K562 (cell line): ENCODE measurements at regions not wholly inside any gene's neighbourhood (a gene's known extent, or its start where the extent isn't known, plus 50 kb on each side); places are given as distances from the start of the nearest gene placed in this dataset.
A peak's percentile ranks its signal among the peaks of the same experiment; 100 is the strongest.

Experiments
- ATF1 ChIP-seq, 2 experiments: fragments of 450-650 bp in 1 of 2; IDR thresholded peaks; 2 replicates each; pipeline ENCODE4 v1.6.1; 2016; ENCODE audit warnings: missing compliant biosample characterization in 1 of 2, missing genetic modification characterization in 1 of 2
- DMBX1 ChIP-seq: fragments of 250-450 bp; sonication (Bioruptor Pico); IDR thresholded peaks from 2 replicates; pipeline ENCODE4 v1.8.0; 2022; ENCODE audit warnings: inconsistent platforms, mild to moderate bottlenecking, moderate library complexity, borderline replicate concordance
- DNMT1 ChIP-seq: fragments of 450-650 bp; IDR thresholded peaks from 2 replicates; pipeline ENCODE4 v1.6.1; 2016; ENCODE audit warnings: antibody characterized with exemption, mild to moderate bottlenecking
- ESRRA ChIP-seq: fragments of 450-650 bp; IDR thresholded peaks from 2 replicates; pipeline ENCODE4 v1.6.1; 2014; ENCODE audit warnings: low read depth, mild to moderate bottlenecking, moderate library complexity, borderline replicate concordance
- ETV5 ChIP-seq: sonication (generic); formaldehyde crosslinking; IDR thresholded peaks from 2 replicates; pipeline ENCODE4 v1.4.0; 2020; ENCODE audit warnings: low read depth, mild to moderate bottlenecking, missing genetic modification reagents
- KAT8 ChIP-seq: fragments of 450-650 bp; IDR thresholded peaks from 2 replicates; pipeline ENCODE4 v1.6.1; 2016; ENCODE audit warnings: low read depth, mild to moderate bottlenecking
- LCOR ChIP-seq: sonication (generic); formaldehyde crosslinking; IDR thresholded peaks from 2 replicates; pipeline ENCODE4 v1.8.0; 2022; ENCODE audit warnings: mild to moderate bottlenecking, missing genetic modification reagents
- MTA2 ChIP-seq: fragments of 450-650 bp; IDR thresholded peaks from 2 replicates; pipeline ENCODE4 v1.6.1; 2016; ENCODE audit warnings: low read depth
- NFE2L1 ChIP-seq: fragments of 450-650 bp; IDR thresholded peaks from 2 replicates; pipeline ENCODE4 v1.6.1; 2016; ENCODE audit warnings: missing genetic modification characterization, low read depth, mild to moderate bottlenecking, missing compliant biosample characterization, moderate library complexity, borderline replicate concordance
- NFRKB ChIP-seq: fragments of 450-650 bp; IDR thresholded peaks from 2 replicates; pipeline ENCODE4 v1.6.1; 2016; ENCODE audit warnings: low read depth
- PHF8 ChIP-seq: fragments of 200-600 bp; sonication (generic); IDR thresholded peaks from 2 replicates; pipeline ENCODE4 v1.6.1; 2012; ENCODE audit warnings: mixed run types, mild to moderate bottlenecking, inconsistent platforms, low read length, moderate library complexity, borderline replicate concordance
- RBM25 ChIP-seq: fragments of 200-400 bp; formaldehyde crosslinking; IDR thresholded peaks from 2 replicates; pipeline ENCODE4 v1.6.1; 2018; ENCODE audit warnings: low read length, low read depth, moderate library complexity; ENCODE audit not compliant: severe bottlenecking
- TARDBP ChIP-seq: fragments of 450-650 bp; IDR thresholded peaks from 2 replicates; pipeline ENCODE4 v1.6.1; 2016
- ZKSCAN1 ChIP-seq: fragments of 150-350 bp; IDR thresholded peaks from 2 replicates; pipeline ENCODE4 v1.6.1; 2016; ENCODE audit warnings: low read depth, low read length
- ZNF347 ChIP-seq: fragments of 450-650 bp; formaldehyde crosslinking; IDR thresholded peaks from 2 replicates; pipeline ENCODE4 v1.4.0; 2020; ENCODE audit warnings: low read depth, mild to moderate bottlenecking, moderate library complexity
- ZNF551 ChIP-seq: fragments of 250-450 bp; sonication (Bioruptor Pico); IDR thresholded peaks from 2 replicates; pipeline ENCODE4 v1.5.0; 2021; ENCODE audit warnings: mild to moderate bottlenecking, moderate library complexity
- ZNF76 ChIP-seq: fragments of 250-450 bp; sonication (Bioruptor Pico); IDR thresholded peaks from 2 replicates; pipeline ENCODE4 v1.4.0; 2020; ENCODE audit warnings: mild to moderate bottlenecking, moderate library complexity, borderline replicate concordance
- ZNF785 ChIP-seq: fragments of 250-450 bp; sonication (Bioruptor Pico); IDR thresholded peaks from 2 replicates; pipeline ENCODE4 v1.4.0; 2020; ENCODE audit warnings: mild to moderate bottlenecking
- ZZZ3 ChIP-seq: fragments of 450-650 bp; IDR thresholded peaks from 2 replicates; pipeline ENCODE4 v1.6.1; 2016; ENCODE audit warnings: antibody characterized with exemption, mild to moderate bottlenecking, moderate library complexity
- TF ChIP-seq, protein P1 (sequence below): sonication (generic); formaldehyde crosslinking; IDR thresholded peaks from 2 replicates; pipeline ENCODE4 v1.8.0; 2022; ENCODE audit warnings: mild to moderate bottlenecking, missing genetic modification reagents
- TF ChIP-seq, protein P2 (sequence below): fragments of 450-650 bp; formaldehyde crosslinking; IDR thresholded peaks from 2 replicates; pipeline ENCODE4 v1.4.0; 2020; ENCODE audit warnings: mild to moderate bottlenecking, moderate library complexity
- TF ChIP-seq, protein P3 (sequence below): fragments of 450-650 bp; formaldehyde crosslinking; IDR thresholded peaks from 2 replicates; pipeline ENCODE4 v1.4.0; 2020; ENCODE audit warnings: mild to moderate bottlenecking, mixed read lengths
- TF ChIP-seq, protein P4 (sequence below): sonication (generic); formaldehyde crosslinking; IDR thresholded peaks from 2 replicates; pipeline ENCODE4 v1.8.1; 2023; ENCODE audit warnings: mild to moderate bottlenecking, missing genetic modification reagents

DNA sequence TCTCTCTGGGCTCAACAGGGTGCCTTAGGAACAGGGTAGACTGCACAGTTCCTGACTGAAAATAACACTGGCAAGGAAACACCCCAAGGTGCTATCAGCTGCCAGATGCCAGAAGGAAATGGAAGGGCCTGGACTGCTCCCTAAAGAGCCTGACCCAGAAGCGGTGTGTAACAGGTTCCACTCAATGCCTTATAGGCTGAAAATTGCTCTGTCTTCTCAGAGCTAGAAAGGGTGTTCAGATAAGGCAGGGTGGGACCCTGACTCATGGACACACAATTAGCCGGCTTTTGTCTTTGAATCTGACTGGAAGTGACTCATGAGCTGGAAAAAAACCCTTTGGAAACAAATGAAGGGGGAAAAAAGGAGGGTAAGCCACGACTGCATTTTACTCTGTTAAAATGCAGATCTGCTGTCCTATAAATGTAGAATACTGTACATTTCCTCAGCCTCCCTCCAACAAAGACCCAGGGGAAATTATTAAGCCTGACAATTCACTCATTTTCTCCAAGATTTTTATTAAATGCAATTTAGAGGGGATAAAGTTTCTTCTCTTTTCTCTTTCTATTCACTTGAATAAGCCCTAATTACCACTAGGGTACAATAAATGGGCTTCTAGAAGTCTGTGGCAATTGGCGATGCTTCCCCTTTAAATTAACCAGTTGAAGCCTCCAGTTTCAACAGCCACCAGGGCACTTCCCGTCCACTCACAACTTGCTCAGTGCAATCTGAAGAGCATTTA lies 160.2 kb upstream of the TBL1XR1 start (continued):
- no peak for TF ChIP-seq ESRRA
- TF ChIP-seq, protein P1, sequence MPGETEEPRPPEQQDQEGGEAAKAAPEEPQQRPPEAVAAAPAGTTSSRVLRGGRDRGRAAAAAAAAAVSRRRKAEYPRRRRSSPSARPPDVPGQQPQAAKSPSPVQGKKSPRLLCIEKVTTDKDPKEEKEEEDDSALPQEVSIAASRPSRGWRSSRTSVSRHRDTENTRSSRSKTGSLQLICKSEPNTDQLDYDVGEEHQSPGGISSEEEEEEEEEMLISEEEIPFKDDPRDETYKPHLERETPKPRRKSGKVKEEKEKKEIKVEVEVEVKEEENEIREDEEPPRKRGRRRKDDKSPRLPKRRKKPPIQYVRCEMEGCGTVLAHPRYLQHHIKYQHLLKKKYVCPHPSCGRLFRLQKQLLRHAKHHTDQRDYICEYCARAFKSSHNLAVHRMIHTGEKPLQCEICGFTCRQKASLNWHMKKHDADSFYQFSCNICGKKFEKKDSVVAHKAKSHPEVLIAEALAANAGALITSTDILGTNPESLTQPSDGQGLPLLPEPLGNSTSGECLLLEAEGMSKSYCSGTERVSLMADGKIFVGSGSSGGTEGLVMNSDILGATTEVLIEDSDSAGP, result peak; percentile 97
- peak; percentile 84; the same call in 1 of the 2 replicates for TF ChIP-seq ETV5 (CRISPR knock-in tag)
- TF ChIP-seq, protein P2, sequence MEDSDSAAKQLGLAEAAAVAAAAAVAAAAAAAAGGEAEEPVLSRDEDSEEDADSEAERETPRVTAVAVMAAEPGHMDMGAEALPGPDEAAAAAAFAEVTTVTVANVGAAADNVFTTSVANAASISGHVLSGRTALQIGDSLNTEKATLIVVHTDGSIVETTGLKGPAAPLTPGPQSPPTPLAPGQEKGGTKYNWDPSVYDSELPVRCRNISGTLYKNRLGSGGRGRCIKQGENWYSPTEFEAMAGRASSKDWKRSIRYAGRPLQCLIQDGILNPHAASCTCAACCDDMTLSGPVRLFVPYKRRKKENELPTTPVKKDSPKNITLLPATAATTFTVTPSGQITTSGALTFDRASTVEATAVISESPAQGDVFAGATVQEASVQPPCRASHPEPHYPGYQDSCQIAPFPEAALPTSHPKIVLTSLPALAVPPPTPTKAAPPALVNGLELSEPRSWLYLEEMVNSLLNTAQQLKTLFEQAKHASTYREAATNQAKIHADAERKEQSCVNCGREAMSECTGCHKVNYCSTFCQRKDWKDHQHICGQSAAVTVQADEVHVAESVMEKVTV (CRISPR knock-in tag), result no peak
- 0 out of 2 replicates have a peak, but pooled peaks have one; percentile 39 for TF ChIP-seq ZKSCAN1
- peak; percentile 53 for TF ChIP-seq MTA2
- TF ChIP-seq DMBX1 (CRISPR knock-in tag), result no peak
- TF ChIP-seq KAT8, result no peak
- no peak for TF ChIP-seq PHF8
- no peak for TF ChIP-seq ZNF347
- no peak for TF ChIP-seq RBM25
- no peak for TF ChIP-seq ZNF551 (CRISPR knock-in tag)
- TF ChIP-seq ATF1 (CRISPR knock-in tag; IDR thresholded peaks at IDR 0.05), result no peak
- TF ChIP-seq ATF1 (tag; IDR thresholded peaks at IDR 0.05), result no peak
- no peak for TF ChIP-seq NFE2L1
- TF ChIP-seq ZZZ3, result no peak
- no peak for TF ChIP-seq DNMT1
- no peak for TF ChIP-seq NFRKB
- TF ChIP-seq, protein P3, sequence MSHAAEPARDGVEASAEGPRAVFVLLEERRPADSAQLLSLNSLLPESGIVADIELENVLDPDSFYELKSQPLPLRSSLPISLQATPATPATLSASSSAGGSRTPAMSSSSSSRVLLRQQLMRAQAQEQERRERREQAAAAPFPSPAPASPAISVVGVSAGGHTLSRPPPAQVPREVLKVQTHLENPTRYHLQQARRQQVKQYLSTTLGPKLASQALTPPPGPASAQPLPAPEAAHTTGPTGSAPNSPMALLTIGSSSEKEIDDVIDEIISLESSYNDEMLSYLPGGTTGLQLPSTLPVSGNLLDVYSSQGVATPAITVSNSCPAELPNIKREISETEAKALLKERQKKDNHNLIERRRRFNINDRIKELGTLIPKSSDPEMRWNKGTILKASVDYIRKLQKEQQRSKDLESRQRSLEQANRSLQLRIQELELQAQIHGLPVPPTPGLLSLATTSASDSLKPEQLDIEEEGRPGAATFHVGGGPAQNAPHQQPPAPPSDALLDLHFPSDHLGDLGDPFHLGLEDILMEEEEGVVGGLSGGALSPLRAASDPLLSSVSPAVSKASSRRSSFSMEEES (CRISPR knock-in tag), result no peak
- no peak for TF ChIP-seq LCOR (CRISPR knock-in tag)
- TF ChIP-seq, protein P4, sequence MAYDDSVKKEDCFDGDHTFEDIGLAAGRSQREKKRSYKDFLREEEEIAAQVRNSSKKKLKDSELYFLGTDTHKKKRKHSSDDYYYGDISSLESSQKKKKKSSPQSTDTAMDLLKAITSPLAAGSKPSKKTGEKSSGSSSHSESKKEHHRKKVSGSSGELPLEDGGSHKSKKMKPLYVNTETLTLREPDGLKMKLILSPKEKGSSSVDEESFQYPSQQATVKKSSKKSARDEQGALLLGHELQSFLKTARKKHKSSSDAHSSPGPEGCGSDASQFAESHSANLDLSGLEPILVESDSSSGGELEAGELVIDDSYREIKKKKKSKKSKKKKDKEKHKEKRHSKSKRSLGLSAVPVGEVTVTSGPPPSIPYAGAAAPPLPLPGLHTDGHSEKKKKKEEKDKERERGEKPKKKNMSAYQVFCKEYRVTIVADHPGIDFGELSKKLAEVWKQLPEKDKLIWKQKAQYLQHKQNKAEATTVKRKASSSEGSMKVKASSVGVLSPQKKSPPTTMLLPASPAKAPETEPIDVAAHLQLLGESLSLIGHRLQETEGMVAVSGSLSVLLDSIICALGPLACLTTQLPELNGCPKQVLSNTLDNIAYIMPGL (CRISPR knock-in tag), result no peak
- no peak for TF ChIP-seq ZNF76 (CRISPR knock-in tag)
- TF ChIP-seq ZNF785, result no peak
- no peak for TF ChIP-seq TARDBP
